GM19240 (cell line): ENCODE measurements at regions not wholly inside any gene's neighbourhood (a gene's known extent, or its start where the extent isn't known, plus 50 kb on each side); places are given as distances from the start of the nearest gene placed in this dataset.

ENCODE experiments used
- DNase-seq: peaks from one replicate; pipeline ENCODE4 v3.0.0; 2011; ENCODE audit warnings: low spot score; ENCODE audit not compliant: insufficient read length

DNA sequence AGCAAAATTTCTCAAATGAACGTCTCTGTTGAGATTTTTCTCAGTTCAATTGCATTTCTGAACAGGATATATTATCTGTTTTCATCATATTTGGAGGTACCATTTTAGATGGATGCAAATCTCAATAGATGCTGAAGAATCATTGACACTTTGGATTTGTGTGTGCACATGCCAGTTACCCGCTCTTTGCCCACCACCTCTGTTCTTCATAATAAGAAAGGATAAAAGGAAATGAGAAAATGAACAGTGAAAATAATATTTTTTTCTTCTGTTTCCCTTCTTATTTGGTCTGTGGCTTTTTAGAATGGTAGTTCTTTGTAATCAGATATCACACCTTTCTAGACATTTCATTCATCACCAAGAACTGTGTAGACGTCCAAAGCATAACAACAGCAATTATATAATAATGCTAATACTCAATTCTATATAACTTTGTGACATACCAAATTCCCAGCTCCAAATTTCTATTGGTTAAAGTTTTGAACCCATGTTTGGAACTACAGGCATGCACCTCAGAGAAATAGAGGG lies 256.7 kb upstream of the SATB1 start:
- no peak for DNase-seq

DNA sequence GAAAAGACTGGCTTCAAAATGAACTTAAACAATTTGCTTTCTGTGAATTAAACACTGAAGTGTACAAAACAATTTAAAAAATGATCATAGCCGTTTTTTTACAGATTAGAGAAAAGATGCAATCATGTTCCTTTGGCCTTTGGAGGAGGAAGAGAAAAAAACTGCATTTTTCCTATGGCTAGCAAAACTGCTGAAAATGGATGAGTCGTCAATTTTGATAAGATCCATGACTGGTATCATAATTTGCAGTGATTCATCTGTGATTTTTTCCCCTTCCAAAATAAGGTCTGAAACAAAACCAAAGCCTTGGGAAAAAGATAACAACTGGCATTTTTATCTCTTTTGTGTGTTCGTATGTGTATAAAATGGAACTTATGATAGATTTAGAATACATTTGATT lies 255.6 kb upstream of the SATB1 start:
- DNase-seq = no peak

DNA sequence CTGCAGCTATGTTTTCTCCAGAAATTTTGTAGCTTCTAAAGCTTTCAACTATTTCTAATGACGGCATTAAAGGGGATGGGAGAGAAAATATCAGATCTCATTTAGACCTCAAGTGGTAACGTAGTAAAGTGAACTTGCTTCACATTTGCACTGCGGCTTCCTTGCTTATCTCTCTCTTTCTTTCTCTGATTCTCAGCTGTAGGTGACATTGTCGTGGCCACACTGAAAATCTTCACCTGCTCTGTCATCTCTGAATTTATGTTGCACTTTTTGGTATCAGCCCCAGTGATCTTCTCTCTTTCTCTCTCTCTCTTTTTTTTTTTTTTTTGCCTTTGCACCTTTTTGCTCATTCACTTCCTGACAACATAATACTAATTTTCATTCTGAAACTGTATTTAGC lies 254.1 kb upstream of the SATB1 start:
- no peak for DNase-seq

DNA sequence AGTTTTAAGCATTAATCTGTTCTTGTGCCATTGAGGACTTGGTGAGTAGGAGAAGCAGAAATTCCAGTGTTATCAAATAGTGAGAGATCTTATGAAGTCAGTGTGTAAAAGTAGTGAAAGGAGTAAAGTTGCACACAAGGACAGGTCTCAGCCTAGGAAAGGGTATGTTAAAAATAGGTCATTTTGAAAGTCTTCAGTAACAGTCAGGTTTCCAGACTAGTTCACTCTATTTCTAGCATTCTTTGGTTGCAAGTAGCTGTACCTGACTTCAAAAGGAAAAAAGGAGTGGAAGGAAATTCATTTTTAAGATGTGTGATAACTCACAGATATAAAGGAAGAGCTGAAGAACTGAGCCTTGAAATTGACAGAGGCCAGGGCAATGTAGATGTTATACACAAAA lies 250.1 kb upstream of the SATB1 start:
- DNase-seq = no peak

DNA sequence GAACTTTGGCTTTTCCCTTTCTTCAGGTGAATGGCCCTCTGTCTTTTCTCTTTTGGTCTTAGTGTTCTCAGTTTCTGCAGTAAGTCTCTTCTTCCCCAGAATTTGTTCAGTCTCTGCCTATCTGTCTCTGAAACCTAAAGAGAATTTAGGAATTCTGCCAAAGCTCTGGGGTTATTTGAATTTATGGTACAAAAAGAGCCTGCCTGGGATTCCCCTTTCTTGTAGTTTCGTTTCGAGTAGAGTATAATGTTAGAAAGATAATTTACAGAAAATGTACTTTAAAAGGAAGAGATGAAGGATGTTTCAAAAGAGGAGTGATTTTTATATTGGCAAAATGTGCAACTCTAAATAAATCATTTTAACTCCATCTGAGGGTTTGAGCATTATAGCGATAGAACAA lies 247.4 kb upstream of the SATB1 start:
- no peak for DNase-seq

DNA sequence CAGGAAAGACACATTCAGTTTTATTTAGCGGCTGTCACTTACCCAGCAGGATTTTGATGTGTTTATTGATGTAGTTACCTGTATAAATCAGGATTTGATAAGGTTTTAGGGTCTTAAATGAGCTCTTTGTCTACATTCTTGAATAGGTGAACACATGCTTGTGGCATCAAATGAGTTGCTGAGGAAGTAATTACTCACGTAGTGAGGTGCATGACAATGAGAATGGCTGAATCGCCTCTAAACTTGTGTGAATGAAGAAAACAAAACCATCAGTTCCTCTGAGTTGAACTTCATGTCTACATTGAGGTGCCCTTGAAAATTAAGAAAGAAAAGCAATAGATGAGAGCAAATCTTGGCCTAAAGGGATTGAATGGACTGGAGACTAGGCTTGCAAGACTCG lies 245.6 kb upstream of the SATB1 start:
- DNase-seq = no peak

DNA sequence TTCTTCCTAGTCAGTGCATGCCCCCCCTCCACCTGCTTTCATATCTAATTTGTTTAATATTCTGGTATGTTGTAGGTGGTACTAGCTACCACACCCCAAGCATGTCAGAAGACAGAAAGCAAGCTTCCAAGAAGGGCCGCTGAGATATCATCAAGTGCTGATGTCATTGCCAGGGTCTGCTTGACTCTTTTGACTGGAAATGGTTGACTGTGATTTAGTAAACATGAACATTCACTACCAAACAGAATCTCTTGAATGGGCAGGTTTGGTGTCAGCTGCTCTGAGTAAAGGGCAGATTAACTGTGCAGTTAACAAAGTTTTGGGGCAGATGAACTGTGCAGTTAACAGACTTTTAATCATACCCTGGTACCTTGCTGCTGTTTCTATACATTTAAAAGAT lies 244.2 kb upstream of the SATB1 start:
- no peak for DNase-seq

DNA sequence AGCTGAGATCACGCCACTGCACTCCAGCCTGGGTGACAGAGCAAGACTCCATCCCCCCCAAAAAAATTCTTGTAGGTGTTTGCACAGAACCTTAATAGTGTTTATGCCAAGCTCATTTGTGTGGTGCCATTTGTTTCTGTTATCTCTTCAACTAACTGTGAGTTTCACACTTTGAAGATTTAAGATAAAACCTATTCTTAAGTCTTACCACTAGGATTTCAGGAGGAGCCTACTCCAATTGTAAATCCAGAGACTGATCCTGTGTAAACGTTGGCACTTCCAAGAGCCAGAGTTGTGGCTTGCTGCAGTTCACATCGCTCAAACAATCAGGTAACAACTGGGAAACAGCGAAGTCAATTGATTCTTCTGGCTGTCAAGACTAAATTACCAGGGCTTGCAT lies 242.4 kb upstream of the SATB1 start:
- no peak for DNase-seq

DNA sequence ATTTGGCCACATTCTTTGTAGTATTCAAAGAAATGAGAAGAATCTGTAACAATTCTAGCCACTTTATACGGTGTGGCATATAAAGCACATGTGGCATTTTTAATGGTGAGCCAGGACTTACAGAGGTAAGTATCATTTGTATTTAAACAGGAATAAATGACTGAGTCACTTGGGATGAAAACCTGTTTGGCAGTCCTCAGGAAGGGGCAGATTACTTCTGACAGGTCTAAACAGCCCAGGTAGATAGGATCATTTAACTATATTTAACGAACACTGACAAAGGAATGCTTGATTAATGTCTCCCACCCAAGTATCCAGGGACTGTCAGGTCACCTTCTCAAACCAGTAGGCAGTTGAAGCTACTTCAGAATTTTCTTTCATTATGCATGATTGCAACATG lies 241.5 kb upstream of the SATB1 start:
- DNase-seq = no peak

DNA sequence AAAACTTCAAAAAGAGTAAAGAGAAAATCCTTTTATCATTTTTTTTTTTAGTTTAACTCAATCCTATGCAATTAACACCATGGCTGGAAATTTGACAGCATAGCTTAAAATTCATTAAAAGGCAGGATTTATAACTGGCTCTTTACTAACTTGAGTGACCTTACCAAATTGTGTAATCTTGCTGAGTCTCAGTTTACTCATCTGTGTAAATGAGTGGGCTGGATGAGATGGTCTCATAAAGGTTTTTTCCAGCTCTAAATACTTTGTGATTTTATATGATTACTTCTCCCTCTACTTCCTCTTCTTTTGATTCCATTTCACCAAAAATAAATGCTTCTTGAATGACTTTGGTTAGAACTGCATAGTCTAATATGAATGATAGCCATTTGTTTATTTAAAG lies 234.9 kb upstream of the SATB1 start:
- DNase-seq = no peak

DNA sequence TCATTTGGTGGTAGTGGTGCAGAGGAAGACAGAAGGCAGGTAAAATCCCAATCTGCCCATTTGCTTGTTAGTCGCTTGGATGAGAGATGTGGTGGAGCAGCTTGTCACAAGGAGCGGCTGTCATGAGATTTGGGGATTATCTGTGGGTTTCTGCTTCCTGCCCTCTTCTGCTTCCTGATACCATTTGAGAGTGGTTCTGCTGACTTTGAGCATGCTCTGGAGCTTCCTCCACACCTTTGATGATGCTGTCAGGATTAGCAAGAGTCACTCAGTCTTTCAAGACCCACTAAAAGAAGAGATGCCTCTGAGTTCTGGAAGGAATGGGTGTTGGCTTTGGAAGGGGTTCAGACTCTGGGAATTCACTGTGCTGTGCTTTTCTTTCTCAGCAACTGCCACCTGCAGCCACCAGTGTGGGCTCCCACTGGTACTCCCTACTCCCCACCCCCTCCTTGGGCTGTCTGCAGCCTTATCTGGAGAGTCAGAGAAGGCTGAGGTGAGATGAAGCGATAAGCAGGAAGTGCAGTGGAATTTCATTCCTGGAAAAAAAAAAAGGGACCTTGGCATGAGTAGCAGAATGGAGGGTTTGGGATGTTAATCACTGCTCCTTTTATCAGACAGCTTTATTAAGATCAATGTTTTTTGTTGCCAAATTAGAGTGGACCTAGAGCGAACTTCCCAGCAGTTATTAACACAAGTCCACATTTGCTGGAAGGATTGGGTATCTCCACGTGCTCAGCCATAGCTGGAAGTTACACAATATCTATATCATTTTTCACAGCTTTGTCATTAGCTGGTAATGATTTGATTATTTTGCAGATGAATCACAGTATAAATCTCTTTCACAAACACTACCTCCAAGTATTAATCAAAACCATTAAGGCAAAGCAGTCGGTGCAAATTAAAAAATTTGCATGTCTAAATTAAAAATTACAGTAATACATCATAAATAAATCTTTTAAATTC lies 233.0 kb upstream of the SATB1 start:
- no peak for DNase-seq

DNA sequence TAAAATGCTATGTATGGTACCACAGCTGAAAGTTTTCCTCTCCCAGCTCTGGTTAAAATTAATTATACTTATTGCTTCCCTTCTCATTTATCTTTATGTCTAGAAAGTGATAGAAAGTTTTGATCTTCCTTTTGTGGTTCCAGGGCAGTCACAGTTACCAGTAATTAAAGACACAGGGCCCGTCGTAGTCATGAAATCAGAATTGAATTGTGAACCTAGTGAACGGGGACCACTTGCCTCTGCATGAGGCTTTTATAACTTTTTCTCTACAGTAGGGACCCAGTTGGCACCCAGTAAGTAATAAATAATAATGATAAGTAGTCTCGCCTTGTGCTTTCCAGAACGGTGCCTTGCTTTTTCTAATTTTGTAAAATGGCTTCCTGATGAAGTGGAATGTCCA lies 231.7 kb upstream of the SATB1 start:
- no peak for DNase-seq

DNA sequence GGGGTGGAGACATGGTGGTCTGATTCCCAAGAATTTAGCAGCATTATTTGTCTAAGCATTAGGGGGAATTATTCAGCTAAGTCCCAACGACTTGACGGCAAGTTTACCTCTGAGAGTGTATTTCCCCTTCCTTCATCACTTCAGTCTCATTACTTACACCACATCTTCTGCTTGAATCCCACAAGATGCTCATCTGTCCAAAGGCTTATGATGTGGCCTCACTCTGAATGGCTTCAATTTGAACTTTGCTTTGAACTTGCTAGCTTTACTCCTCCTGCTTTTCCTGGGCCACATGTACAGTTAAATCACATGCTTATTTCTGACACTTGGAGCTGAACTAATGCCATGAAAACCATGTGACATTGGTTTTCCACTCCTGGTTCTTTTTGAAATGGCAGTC lies 231.3 kb upstream of the SATB1 start:
- no peak for DNase-seq

DNA sequence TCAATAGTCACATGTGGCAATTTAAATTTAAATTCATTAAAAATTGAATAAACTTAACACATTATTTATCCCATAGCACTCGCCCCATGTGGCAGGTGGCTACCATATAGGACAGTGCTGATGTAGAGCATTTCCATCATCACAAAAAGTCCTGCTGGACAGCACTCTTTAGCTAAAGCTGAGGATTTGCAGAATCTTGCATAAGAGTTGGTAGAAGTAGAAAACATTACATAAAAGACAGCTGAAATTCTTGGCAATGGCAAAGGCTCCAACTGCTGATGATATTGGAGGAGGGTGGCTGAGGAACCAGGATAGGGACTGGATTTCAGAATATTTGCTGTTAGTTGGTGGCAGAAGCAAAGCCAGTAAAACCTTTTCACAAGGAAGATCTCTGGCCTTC lies 230.7 kb upstream of the SATB1 start:
- no peak for DNase-seq

DNA sequence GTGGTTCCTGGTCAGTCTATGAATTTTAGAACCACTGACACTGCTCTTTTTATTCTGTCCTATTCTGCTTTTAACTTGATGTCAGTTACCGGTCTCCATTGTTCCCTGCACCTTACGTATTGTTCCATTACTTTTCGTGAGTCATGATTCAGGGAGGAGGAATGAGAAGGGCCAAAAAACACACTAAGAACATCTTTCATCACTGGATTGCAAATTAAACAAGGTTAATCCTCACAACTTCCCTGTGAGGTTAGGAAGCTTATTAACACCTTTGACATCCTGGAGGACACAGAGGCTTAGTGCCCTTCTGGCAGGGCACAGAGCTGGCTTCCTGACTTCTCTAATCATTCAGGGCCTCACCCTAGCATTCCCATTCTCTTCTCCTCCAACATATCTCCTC lies 227.6 kb upstream of the SATB1 start:
- no peak for DNase-seq

DNA sequence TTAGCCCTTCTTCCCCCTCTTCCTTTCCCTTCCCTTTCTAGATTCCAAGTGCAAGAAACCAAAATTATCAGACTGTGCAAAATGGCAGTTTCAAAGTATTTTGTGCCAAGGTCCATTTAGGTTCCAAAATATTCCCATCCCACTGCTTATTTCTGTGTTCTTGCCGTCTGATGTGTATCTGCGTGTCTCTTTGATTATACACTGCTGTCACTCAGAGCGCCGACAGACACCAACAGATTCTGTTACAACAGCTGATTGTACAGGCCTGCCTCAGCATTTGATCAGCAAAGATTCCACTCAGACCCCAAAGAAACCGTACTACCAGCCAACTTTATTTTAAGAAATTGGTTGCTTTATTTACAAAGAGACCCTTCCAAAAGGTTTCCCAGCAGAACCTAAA lies 225.6 kb upstream of the SATB1 start:
- DNase-seq = no peak

DNA sequence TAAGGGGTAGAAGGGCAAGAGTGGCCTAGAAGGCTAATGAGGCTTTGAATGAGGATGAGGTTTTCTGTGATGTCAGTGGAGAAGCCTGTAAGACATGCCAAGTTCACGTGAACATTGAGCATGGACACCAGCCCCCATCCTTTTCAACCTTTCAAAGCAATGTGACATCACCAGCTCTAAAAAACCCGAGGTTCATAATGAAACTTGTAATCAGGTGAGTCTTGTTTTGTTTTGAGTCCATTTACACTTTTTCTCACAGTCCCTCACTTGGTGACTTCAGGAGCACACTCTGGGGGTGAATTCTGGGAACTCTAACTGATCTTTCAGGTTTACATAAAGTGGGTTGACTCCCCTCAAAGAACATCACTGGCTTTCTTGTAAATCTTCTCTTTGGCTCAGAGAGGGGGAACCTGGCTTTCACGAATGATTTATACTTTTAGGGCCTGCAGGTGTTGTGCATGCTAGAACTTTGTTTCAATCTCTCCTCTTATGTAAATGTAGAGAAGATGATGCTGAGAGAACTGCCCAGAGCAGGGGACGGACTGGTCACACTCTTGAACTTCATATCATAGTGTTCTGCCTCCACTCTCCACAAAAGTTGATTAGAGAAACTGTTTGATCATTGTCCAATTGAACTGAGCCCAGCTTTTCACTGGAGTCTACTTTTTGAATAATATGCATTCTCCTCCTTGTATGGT lies 224.7 kb upstream of the SATB1 start:
- peak; percentile 1 for DNase-seq

DNA sequence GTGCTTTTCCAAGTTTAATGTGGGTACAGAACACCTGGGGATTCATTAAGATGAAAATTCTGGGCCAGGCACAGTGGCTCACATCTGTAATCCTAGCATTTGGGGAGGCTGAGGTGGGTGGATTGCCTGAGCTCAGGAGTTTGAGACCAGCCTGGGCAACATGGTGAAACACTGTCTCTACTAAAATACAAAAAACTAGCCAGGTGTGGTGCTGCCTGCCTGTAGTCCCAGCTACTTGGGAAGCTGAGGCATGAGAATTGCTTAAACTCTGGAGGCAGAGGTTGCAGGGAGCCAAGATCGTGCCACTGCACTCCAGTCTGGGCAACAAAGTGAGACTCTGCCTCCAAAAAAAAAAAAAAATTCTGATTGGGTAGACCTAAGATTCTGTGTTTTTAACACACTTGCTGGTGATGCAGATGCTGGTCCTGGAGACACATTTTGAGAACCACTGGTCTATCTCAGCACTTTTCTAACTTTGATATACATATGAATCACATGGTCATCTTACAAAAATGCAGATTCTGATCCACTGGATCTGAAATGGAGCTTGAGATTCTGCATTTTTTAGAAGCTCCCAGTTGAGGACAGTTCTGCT lies 223.8 kb upstream of the SATB1 start:
- no peak for DNase-seq

DNA sequence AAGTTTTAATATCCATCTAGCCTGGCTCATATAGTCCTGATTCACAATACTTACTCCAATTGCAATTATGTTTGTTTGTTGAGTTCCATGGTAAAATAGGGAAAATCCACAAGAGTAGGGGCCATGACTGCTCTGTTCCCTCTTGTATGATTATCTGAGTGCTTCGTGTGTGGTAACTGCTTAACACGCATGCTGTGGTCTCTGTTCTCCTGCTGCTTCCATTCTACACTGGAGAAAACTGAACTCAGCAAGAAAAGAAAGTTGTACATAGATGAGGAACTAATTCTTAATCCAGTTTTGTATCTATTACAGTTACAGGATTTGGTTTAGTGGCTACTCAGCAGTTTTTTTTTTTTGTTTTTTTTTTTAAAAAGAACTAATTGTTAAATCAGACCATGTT lies 223.0 kb upstream of the SATB1 start:
- DNase-seq = no peak

DNA sequence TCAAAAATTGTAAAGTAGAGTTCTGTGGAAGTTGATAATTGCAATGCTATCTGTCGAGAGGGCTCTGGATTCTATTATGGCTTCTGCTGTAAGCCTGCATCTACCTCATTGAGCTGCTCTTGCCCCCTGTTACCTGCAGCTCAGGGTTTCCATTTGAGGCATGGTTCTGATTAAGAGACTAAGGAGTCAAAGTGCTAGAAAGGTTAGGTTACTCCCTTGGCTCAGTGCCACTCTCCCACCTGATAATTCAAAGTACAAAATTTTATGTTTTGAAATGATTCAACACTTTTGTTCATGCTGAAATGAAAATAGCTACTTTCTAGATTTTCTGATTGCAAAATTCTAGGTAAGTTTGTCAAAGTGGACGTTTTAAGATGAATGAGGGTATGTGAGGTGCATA lies 220.5 kb upstream of the SATB1 start:
- no peak for DNase-seq

DNA sequence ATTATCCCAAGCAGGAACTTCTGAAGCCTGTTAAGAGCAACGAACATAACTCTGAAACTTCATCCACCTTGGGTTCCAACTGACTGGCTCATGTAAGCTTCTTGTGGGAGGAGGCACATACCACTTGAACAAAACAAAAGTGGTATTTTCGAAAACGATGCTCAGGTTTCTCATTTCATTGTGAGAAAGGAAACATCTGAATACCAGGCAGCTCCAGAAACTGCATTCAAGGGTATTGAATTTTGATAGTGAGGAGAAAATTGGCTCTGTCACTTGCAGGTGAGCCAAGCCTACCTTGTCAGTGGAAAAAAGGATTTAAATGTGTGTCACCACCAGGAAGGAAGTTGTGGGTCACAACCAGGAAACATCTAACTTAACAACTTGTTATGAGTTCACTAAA lies 218.1 kb upstream of the SATB1 start:
- DNase-seq = no peak

DNA sequence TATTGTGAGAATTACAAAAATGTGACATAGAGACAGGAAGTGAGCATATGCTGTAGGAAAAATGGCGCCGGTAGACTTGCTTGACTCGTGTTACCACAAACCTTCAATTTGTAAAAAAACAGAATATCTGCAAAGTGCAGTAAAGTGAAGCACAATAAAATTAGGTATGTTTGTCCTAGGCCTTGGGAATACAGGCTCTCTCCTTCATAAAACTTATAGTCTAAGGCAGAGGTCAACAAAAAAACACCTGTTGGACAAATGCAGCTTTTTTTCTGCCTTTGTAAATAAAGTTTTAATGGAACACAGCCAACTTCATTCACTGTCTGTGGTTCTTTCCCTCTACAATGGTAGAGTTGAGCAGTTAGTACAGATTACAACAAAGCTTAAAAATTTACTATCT lies 216.8 kb upstream of the SATB1 start:
- no peak for DNase-seq
